ENCODE measurements at regions not wholly inside any gene's neighbourhood (a gene's known extent, or its start where the extent isn't known, plus 50 kb on each side); places are given as distances from the start of the nearest gene placed in this dataset.

DNA sequence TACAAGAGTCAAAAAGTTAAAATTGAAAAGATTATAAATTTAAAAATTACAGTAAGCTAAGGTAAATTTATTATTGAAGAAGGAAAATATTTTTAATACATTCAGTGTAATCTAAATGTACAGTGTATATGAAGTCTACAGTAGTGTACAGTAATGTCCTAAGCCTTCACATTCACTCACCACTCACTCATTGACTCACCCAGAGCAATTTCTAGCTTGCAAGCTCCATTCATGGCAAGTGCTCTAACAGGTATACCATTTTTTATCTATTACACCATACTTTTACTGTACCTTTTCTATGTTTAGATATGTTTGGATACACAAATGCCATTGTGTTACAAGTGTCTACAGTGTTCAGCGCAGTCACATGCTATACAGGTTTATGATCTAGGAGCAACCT, 389.7 kb downstream of the RASEF start:
- TF ChIP-seq, protein P1, sequence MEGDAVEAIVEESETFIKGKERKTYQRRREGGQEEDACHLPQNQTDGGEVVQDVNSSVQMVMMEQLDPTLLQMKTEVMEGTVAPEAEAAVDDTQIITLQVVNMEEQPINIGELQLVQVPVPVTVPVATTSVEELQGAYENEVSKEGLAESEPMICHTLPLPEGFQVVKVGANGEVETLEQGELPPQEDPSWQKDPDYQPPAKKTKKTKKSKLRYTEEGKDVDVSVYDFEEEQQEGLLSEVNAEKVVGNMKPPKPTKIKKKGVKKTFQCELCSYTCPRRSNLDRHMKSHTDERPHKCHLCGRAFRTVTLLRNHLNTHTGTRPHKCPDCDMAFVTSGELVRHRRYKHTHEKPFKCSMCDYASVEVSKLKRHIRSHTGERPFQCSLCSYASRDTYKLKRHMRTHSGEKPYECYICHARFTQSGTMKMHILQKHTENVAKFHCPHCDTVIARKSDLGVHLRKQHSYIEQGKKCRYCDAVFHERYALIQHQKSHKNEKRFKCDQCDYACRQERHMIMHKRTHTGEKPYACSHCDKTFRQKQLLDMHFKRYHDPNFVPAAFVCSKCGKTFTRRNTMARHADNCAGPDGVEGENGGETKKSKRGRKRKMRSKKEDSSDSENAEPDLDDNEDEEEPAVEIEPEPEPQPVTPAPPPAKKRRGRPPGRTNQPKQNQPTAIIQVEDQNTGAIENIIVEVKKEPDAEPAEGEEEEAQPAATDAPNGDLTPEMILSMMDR (IDR thresholded peaks at IDR 0.05) = no peak
- TF ChIP-seq EZH2 (IDR thresholded peaks at IDR 0.05; ENCODE audit: borderline replicate concordance, insufficient read depth, low read depth, low read length, poor library complexity, severe bottlenecking) = no peak
